ENCODE measurements at regions not wholly inside any gene's neighbourhood (a gene's known extent, or its start where the extent isn't known, plus 50 kb on each side); places are given as distances from the start of the nearest gene placed in this dataset.

DNA sequence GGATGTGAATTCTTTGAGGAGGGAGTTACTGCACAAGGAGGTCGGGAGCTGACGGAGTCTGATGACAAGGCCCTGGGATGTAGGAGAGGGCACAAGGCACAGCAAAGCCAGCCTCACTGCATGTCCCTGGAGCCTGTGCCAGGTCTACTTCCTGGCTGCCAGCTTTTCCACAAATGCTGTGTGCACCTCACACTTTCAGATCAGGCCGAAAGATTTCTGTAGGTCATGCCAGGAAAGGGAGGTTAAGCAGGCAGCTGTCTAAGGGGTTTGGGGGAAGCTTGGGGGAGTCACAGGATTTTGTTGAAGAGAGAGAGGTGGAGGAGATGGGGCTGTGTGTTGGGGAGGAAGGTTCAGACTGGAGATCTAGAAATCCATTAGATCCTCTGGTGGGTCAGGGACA is 792.5 kb downstream of the KCNJ18 start:
- TF ChIP-seq SIN3A (IDR thresholded peaks at IDR 0.05; ENCODE audit: borderline replicate concordance, insufficient read depth, low read depth, low read length) (no peak), REST (IDR thresholded peaks at IDR 0.05; ENCODE audit: insufficient read depth in 1 of 2, low read depth in 2 of 2, low read length in 1 of 2) (no peak)
- TF ChIP-seq, protein P1, sequence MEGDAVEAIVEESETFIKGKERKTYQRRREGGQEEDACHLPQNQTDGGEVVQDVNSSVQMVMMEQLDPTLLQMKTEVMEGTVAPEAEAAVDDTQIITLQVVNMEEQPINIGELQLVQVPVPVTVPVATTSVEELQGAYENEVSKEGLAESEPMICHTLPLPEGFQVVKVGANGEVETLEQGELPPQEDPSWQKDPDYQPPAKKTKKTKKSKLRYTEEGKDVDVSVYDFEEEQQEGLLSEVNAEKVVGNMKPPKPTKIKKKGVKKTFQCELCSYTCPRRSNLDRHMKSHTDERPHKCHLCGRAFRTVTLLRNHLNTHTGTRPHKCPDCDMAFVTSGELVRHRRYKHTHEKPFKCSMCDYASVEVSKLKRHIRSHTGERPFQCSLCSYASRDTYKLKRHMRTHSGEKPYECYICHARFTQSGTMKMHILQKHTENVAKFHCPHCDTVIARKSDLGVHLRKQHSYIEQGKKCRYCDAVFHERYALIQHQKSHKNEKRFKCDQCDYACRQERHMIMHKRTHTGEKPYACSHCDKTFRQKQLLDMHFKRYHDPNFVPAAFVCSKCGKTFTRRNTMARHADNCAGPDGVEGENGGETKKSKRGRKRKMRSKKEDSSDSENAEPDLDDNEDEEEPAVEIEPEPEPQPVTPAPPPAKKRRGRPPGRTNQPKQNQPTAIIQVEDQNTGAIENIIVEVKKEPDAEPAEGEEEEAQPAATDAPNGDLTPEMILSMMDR (IDR thresholded peaks at IDR 0.05) = no peak

Data from Panc1 (cell line).